HG03103 (cell line): ENCODE measurements at regions not wholly inside any gene's neighbourhood (a gene's known extent, or its start where the extent isn't known, plus 50 kb on each side); places are given as distances from the start of the nearest gene placed in this dataset.
"Not testable (repeated sequence)": the region's sequence is repeated elsewhere in the genome, so short reads cannot be mapped to it uniquely, and the experiment has no call there.

ENCODE experiments used
- ATAC-seq: cut with Tn5 transposase; IDR thresholded peaks from one replicate; pipeline ENCODE4 v1.9.1; 2021; ENCODE audit warnings: low read depth; ENCODE audit not compliant: unreplicated experiment

DNA sequence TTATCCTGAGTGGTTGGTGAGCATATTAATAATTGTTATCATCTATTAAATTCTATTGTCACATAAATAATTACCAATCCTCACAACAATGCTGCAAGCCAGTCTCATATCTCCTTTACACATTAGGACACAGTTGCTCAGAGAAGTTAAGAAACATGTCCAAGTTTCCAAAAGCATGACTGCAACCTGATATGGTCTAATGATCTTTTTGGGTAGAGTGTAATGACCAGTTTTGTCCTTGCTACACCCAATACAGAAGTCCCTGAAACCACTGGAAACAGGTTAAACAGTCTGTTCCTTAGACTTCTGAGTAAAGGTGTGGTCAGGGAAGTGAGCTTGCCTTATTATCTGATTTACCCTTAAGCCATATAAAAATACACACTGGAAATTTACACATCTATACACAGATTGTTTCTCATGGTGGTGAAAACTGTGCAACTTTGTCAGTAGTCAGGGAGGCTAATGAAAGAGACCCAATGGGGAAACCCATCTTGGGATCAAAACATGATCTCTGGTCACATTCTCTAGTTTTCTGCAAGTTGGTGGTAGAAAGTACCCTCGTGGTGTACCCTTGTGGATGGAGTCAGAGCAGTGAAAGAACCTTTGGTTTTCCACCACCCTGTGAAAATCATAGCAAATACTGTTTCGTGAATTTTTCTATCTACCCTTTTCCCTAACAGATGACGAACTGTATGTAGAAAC is 146.0 kb upstream of the KLF12 start:
- ATAC-seq = no peak

DNA sequence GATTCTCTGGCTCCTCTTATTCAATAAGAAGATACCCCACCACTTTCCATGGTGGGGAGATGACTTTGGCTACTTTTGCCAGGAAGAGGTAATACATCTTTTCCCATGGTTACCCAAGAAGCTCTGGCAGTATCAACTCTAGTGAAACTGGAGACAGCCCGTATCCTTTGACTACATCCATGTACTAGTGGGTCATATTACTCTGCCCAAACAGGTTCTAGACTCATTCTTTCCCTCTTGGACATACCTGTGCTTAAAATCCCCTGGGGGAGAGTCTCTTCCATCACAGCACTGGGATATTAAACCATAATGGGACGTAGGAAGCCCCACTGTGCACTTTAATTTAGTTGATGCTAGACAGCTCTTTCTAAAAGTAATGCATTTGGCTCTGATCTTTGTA is 144.7 kb upstream of the KLF12 start:
- ATAC-seq = no peak

DNA sequence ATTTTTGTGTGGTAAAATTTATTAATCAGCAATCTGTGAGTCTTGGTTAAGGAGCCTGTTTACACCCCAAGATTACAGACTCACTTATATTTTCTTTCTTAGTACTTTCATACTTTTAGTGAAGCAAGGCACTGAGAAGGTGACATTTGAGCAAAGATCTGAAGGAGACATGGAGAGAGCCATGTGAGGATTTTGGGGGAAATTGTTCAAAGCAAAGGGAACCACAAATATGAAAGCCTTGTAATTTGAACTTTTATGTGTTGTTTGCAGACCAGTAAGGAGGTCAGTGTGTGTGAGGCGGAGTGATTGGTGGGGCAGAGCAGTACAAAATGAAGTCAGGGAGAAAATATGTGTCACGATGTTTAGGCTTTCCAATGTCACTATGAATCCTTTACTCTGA is 140.7 kb upstream of the KLF12 start:
- no peak for ATAC-seq

DNA sequence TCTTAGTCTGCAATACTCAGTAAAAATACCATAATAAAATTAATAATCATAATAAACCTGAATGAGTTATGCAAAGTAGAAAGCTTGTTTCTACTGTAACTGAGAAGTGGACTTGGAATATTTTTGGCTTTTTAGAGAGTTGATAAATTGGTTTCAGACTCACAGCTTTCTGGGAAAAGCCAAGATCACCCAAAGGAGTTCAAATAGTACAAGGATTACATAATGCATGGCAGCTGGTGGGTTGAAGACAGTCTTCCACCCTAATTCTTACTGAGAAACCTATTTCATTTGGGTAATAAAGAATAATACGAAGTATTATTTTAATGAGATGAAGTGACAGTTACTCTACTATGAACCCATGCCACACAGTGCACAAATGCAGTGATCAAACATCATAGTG is 139.4 kb upstream of the KLF12 start:
- no peak for ATAC-seq

- no peak for ATAC-seq
These were observed 138.6 kb upstream of the KLF12 start for GRCh38 chr13:74272826-74273225.

DNA sequence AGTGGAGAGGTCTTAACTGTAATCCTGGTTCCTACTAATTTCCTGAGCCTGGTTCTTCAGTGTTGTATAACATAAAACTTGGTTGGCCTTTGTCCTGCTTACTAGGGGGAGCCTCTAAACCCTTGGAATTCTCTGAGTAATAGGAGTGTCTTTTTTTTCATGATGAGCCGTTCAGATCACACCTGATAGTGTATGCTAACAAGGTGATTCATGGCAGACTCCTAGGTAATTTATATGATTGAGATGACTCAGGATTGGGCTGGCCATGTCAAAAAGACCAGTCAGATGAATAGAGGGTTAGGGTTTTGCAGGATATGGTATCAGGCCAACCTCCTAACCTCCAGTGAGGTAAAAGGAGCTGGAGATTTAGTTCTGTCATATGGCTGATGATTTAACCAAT is 135.8 kb upstream of the KLF12 start:
- ATAC-seq = no peak

DNA sequence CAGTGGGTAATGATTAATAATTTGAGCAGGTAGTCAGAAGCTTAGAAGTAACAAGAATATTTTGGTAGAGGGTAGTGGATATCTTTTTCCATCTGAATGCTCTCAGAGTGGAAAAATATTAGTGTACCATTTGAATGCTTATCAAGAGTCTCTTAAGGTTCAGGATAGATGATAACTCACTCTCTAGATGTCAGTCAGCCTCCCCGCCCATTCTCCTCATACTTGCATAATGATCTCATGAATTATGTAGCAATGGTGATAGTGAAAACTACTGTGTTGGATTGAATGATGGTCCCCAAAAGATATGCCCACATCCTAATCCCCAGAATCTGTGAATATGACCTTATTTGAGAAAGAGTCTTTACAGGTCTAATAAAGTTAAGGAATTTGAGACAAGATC is 132.7 kb upstream of the KLF12 start:
- ATAC-seq = no peak

GRCh38 chr13:74266309-74266708 is 132.1 kb upstream of the KLF12 start:
- no peak for ATAC-seq

DNA sequence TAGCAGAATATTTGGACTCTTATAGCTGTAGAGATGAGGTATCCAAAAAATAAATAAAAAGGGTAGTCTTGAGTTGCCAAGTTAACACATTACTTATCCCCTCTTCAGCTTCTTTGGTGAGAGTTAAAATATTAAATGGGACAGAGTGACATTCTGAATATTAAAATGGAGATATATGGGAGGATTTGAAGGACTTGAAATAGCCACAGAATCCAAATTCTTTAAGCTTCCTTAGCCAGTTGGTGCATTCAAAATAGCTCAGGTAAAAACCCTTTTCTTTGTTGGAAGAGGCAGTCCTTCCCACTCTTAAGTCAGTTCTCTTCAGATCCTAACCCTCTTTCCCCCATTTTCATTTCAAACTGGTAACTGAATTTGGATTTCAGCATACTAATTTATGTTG is 130.1 kb upstream of the KLF12 start:
- no peak for ATAC-seq

GRCh38 chr13:74260420-74260819 is 126.2 kb upstream of the KLF12 start:
- ATAC-seq = not testable (repeated sequence)

DNA sequence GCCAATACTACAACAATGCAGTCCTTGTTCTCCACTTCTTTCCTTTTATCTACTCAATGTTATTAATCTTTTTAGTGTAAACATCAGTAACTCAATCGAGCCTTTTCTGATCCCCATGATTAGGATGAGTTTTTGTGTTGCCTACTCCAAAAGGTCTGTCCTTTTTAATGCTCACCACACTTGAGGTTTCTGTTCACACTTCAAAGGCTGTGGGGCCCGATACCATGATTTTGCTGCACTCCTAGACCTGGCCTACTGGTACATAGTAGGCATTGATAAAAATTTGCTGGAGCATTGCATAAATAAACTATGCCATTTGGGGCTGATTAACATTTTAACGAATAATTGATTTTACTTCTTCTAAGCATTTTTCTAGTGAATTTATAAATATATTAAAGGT is 125.4 kb upstream of the KLF12 start:
- no peak for ATAC-seq

DNA sequence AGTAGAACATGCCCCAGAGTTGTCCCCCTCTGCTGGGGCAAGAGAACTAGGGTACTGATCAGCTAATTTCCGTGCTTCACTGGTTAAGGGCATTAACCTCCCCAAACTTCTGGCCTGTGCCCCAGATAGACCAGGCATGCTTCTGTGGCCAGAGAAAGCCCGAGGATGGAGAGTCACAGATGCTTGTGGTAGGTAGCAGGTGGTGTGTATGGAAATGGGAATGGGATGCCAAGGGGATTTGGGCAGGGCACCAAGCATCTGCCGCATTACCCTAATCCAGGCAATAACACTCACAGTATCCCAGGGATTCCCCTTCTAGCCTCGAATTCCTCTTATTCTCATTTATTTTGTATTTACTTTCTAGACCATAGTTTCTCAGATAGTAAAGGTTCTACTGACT is 124.8 kb upstream of the KLF12 start:
- ATAC-seq = no peak

DNA sequence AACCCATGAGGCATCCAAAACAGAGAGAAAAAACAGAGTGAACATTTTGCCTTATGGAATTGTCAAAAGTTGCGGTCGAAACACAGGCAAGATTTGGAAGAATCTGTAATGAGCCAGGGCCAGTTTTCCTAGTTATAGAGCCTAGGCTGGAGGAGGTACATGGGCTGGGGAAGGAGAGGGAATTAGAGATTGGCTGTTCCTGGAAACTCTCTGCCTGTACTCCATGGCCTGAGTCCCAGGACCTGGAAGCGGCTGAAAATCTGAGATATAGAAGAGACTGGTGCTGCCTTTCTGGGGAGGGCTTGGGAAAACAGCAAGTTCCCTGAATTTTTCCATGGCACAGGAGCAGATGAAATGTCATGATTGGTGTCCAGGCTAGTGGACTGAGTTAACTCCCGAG is 122.8 kb upstream of the KLF12 start:
- ATAC-seq = no peak

GRCh38 chr13:74253161-74253560 is 119.0 kb upstream of the KLF12 start:
- no peak for ATAC-seq

DNA sequence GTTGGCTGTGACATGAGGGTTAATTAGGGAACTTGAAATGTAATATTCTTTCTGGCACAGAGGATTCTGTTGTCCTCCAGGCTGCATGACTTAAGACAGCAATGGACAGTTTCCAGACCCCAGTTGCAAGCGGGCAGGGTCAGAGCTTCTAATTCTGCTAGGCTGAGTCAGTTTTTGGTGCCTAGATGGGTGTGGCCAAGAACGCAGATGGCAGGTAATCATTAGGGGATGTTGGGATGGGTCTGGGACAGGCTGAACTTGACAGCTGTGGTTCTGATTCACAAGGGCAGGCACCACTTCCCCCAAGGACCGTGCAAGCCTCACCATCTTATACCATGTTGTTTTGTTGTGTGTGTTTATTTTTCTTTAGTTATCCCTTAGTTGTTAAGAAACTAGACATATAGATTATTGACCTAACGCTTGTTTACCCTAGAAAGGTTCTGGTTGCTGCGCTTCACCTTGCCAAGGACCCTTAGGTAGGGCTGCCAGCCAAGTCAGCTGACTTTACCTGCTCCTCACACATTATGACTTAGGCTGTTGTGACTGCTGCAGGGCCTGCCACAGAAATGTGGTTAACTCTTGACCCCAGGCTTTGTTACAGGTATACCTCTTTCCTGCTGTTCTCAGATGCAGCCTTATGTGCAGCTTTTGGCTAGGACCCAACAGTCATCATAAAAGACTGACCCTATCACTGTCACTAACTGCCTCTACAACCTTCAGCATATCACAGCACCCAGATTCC is 117.7 kb upstream of the KLF12 start:
- ATAC-seq = no peak

DNA sequence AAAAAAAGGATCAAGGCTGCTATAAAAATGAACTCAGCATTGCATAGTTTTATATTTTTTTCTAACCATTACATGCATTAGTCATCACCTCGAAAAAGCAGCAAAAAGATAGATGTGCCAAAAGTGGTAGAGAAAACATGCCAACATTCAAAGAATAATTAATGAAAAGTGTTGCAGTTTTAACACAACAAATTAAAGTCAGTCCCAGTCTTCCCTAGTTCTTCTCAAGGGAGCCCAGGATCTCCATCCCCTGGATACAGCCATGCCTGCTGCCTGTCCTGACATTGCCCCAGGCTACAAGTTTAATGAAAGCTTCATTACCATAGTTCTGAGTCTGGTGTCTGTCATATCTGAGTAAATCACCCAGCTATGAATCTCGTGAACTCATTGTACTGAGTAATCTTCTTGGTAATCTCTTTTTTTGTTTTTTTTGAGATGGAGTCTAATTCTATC is 116.6 kb upstream of the KLF12 start:
- no peak for ATAC-seq

DNA sequence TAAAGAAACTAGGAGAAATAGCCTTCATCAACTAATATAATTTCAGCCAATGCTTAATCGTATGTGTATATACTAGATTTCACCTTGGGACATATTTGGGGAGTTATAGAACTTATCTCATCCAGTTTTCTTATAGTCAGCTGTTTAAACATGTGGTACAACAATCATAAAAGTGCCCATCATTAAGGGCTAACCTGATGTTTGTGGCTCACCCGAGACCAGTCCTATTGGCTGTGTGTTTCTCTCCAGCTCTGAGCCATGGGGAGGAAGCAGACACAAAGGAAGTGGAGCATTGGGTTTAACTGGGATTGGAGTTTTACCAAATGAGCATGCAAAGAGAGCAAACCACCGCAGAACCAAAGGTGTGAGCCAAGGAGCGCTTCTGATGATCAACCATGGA is 114.3 kb upstream of the KLF12 start:
- no peak for ATAC-seq

DNA sequence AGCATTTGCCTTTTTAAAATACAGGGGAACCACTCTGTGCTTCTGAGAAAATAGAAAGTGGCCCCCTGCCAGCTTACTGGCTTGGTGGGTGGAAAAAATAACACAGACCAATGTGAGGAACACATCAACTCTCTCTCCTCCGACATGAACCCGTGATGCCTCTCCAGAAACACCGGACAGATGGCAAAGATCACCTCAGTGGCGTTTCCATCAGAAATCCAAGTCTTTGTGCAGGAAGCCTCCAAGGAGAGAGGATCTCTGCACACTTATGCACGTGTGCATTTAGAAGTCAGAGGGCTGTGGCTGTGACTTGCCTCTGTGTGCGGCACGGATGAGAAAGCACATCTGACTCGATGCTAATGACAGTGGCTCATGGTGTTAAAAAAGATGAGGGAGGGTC is 112.3 kb upstream of the KLF12 start:
- no peak for ATAC-seq

DNA sequence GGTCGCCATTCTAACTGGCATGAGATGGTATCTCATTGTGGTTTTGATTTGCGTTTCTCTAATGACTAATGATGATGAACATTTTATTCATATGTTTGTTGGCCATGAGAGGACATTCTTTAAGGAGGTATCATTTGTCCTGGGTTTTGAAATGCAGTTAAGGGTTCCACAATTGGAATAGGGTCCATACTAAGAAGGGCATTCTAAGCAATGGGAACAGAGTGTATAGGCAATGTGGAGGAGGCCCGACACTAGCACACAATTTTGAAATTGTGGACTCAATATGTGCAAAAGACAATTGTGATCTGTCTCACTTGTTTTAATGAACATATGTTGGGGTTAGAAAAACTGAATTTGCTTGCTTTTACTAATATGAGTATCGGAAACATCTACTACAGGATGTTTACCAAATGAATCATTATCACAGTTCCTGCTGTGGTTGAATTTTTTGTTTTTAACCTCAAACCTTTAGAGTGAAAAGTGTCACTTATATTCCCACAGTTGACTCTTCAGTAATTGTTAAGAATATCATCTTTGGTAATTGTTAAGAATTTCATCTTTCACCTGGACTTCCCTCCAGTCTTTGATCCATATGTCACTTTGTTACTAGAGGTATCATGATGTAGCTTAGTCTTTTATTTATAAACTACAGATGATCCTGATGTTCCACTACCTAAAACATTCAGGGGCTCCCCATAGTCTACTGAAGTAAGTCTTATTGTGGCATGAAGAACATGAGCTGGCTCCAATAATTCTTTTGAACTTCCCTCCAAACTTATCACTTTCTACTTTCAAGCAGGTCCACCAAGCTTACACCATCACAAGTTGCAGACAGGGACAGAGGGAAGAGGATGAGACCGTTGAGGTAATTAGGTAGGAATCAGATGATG is 109.7 kb upstream of the KLF12 start:
- no peak for ATAC-seq

DNA sequence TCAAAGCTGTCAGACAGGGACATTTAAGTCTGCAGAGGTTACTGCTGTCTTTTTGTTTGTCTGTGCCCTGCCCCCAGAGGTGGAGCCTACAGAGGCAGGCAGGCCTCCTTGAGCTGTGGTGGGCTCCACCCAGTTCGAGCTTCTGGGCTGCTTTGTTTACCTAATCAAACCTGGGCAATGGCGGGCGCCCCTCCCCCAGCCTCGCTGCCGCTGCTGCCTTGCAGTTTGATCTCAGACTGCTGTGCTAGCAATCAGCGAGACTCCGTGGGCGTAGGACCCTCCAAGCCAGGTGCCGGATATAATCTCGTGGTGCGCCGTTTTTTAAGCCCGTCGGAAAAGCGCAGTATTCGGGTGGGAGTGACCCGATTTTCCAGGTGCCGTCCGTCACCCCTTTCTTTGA is 107.1 kb upstream of the KLF12 start:
- not testable (repeated sequence) for ATAC-seq

GRCh38 chr13:74230984-74231501 is 96.8 kb upstream of the KLF12 start:
- ATAC-seq = no peak
